Endothelial cell (in vitro differentiated cells): ENCODE measurements at regions not wholly inside any gene's neighbourhood (a gene's known extent, or its start where the extent isn't known, plus 50 kb on each side); places are given as distances from the start of the nearest gene placed in this dataset.
"Not testable (repeated sequence)": the region's sequence is repeated elsewhere in the genome, so short reads cannot be mapped to it uniquely, and the experiment has no call there.

Experiments
- DNase-seq: peaks from one replicate; pipeline ENCODE4 v3.0.0; 2021; ENCODE audit warnings: low spot score
- H3K27ac Mint-ChIP-seq: one replicate; pipeline ENCODE4 v1.8.0; 2021; ENCODE audit warnings: mixed read lengths, inconsistent platforms; ENCODE audit not compliant: unreplicated experiment
- H3K27me3 Mint-ChIP-seq: one replicate; pipeline ENCODE4 v1.8.0; 2021; ENCODE audit warnings: mild to moderate bottlenecking, moderate library complexity, mixed read lengths, inconsistent platforms; ENCODE audit not compliant: unreplicated experiment
- H3K36me3 Mint-ChIP-seq: one replicate; pipeline ENCODE4 v1.8.0; 2021; ENCODE audit warnings: mild to moderate bottlenecking, low read depth, mixed read lengths, inconsistent platforms; ENCODE audit not compliant: unreplicated experiment
- H3K4me1 Mint-ChIP-seq: one replicate; pipeline ENCODE4 v1.8.0; 2021; ENCODE audit warnings: mild to moderate bottlenecking, mixed read lengths, inconsistent platforms; ENCODE audit not compliant: unreplicated experiment
- H3K4me3 Mint-ChIP-seq: one replicate; pipeline ENCODE4 v1.8.0; 2021; ENCODE audit warnings: mild to moderate bottlenecking, mixed read lengths, inconsistent platforms; ENCODE audit not compliant: unreplicated experiment
- H3K9me3 Mint-ChIP-seq: one replicate; pipeline ENCODE4 v1.8.0; 2021; ENCODE audit warnings: mixed read lengths, inconsistent platforms; ENCODE audit not compliant: unreplicated experiment
- TF ChIP-seq, protein P1 (sequence below): fragments of 200-600 bp; sonication (generic); IDR thresholded peaks from one replicate; pipeline ENCODE4 v1.5.0; 2021; ENCODE audit warnings: antibody characterized with exemption; ENCODE audit not compliant: unreplicated experiment

DNA sequence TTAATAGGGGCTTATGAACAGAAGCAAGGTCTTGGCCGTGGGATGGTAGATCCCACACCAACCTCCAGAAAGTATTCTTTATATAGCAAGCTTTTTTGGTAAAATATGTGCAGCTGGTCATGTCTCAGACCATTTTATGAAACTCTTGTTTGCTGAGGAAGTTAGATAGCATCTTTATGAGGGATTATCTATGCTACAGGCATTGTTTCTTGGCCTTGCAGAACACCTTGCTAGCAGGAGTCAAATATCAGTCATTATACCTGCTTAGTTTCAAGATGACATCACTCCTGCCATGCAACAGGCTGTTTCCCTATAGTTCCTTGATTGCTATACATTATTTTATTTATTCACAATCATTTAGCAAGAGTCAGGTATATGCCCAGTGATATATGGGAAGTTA is 84.8 kb upstream of the LRFN5 start:
- no peak overlapping the region for H3K27ac Mint-ChIP-seq
- no peak overlapping the region for H3K4me3 Mint-ChIP-seq
- peaks cover 1% of the 10 kb centered on the region for H3K27me3 Mint-ChIP-seq
- H3K4me1 Mint-ChIP-seq: no peaks in the 10 kb centered on the region
- no peaks in the 10 kb centered on the region for H3K36me3 Mint-ChIP-seq
- TF ChIP-seq, protein P1, sequence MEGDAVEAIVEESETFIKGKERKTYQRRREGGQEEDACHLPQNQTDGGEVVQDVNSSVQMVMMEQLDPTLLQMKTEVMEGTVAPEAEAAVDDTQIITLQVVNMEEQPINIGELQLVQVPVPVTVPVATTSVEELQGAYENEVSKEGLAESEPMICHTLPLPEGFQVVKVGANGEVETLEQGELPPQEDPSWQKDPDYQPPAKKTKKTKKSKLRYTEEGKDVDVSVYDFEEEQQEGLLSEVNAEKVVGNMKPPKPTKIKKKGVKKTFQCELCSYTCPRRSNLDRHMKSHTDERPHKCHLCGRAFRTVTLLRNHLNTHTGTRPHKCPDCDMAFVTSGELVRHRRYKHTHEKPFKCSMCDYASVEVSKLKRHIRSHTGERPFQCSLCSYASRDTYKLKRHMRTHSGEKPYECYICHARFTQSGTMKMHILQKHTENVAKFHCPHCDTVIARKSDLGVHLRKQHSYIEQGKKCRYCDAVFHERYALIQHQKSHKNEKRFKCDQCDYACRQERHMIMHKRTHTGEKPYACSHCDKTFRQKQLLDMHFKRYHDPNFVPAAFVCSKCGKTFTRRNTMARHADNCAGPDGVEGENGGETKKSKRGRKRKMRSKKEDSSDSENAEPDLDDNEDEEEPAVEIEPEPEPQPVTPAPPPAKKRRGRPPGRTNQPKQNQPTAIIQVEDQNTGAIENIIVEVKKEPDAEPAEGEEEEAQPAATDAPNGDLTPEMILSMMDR: no peak
- DNase-seq: no peak
- H3K9me3 Mint-ChIP-seq: no peaks in the 10 kb centered on the region

DNA sequence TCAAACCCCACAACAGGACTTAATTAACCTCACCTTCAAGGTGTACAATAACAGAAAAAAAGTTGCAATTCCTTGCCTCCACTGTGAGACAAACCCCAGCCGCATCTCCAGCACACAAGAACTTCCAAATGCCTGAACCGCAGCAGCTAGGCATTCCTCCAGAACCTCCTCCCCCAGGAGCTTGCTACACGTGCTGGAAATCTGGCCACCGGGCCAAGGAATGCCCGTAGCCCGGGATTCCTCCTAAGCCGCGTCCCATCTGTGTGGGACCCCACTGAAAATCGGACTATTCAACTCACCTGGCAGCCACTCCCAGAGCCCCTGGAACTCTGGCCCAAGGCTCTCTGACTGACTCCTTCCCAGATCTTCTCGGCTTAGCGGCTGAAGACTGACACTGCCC is 88.6 kb upstream of the LRFN5 start:
- DNase-seq, H3K36me3 Mint-ChIP-seq, H3K9me3 Mint-ChIP-seq, H3K4me3 Mint-ChIP-seq, H3K4me1 Mint-ChIP-seq, H3K27ac Mint-ChIP-seq, H3K27me3 Mint-ChIP-seq: not testable (repeated sequence)

DNA sequence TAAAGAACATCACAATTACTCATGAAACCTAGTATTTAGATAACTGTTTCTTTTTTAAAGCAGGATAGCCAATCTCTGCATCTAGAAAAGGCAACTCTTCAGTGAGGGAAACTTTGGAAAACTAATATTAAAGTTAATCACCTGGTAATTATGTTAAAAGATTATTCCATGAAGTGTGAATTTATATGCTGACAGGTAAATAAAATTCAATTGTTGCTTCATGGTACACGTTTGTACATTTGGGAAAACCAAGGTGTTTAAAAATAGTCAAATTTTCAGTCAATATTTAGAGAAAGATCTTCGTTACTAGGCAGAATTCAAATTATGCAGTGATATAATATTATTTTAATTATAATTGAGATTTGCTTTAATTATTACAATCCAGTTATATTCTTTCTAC is 100.1 kb upstream of the LRFN5 start:
- no peaks in the 10 kb centered on the region for H3K27me3 Mint-ChIP-seq
- TF ChIP-seq, protein P1: no peak
- H3K4me1 Mint-ChIP-seq: no peaks in the 10 kb centered on the region
- DNase-seq: no peak
- no peak overlapping the region for H3K27ac Mint-ChIP-seq
- H3K36me3 Mint-ChIP-seq: no peaks in the 10 kb centered on the region
- H3K9me3 Mint-ChIP-seq: no peaks in the 10 kb centered on the region
- no peak overlapping the region for H3K4me3 Mint-ChIP-seq

DNA sequence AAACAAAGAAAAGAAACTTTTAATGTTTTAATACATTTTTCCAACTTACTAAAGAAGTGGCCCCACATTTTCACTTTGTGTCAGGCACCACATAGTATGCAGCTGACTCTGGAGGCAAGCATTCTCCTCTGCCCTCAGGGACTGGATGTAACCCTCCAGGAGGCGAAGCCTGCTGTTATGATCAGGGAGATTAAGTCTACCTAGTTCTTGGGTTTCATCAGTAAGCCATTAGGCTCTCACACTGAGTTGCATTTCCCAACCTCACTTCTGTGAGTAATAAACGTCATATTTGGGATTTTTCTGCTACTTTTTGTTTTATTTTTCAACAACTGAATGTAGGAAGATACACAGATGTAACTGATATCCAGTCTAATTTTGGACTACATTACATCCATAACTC is 101.2 kb upstream of the LRFN5 start:
- H3K27me3 Mint-ChIP-seq: no peaks in the 10 kb centered on the region
- TF ChIP-seq, protein P1: no peak
- H3K27ac Mint-ChIP-seq: no peak overlapping the region
- H3K36me3 Mint-ChIP-seq: no peaks in the 10 kb centered on the region
- no peak overlapping the region for H3K4me3 Mint-ChIP-seq
- H3K9me3 Mint-ChIP-seq: no peaks in the 10 kb centered on the region
- H3K4me1 Mint-ChIP-seq: no peaks in the 10 kb centered on the region
- no peak for DNase-seq

DNA sequence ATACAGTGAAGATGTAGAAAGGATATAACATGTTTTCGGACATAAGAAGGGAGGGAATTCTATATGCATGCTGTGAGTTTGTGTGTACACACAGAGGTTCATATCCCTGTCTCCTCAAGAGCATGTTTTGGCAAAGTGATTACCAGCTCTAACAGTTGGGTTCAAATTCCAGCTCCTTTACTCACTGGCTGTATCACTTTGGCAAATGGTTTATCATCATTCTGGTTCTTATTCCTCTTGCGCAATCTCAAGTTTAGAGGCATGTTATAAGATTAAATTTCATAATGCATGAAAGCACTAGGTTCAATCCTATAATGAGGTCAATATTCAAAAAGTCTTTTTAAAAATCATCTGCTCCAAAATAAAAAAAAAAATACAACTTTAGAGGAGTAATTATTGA is 107.7 kb upstream of the LRFN5 start:
- Mint-ChIP-seq H3K27ac (no peak overlapping the region), H3K36me3 (no peaks in the 10 kb centered on the region), H3K27me3 (peaks cover 1% of the 10 kb centered on the region), H3K4me3 (no peak overlapping the region), H3K4me1 (no peaks in the 10 kb centered on the region), H3K9me3 (no peaks in the 10 kb centered on the region)
- DNase-seq: no peak
- TF ChIP-seq, protein P1: no peak

DNA sequence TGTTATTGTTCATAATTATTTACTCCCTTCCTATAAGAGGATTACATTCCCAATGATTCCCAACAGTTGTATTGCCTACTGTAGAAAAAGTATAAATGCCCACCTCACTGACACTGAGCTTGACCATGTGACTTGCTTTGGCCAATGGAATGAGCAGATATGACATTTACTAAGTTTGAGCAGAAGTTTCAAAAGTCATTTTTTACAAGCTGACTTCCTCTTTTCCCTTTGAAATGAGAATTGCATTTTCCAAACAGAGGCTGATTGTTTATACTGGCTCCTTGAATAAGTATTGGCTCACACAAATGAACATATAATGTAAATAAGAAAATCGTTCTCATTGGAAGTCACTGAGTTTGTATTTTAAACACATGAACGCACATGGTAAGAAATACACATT is 116.4 kb upstream of the LRFN5 start:
- Mint-ChIP-seq H3K27me3 (peaks cover 1% of the 10 kb centered on the region), H3K36me3 (no peaks in the 10 kb centered on the region), H3K9me3 (no peaks in the 10 kb centered on the region), H3K4me3 (no peak overlapping the region), H3K4me1 (no peaks in the 10 kb centered on the region), H3K27ac (no peak overlapping the region)
- no peak for DNase-seq
- TF ChIP-seq, protein P1: no peak
